ENCODE measurements at regions not wholly inside any gene's neighbourhood (a gene's known extent, or its start where the extent isn't known, plus 50 kb on each side); places are given as distances from the start of the nearest gene placed in this dataset.

GRCh38 chr10:125444790-125445189 lies 238.2 kb downstream of the TEX36 start:
- Histone ChIP-seq H3K9me2 (ENCODE audit: insufficient read depth) (no peaks in the 10 kb centered on the region), H3K9me3 (ENCODE audit: control insufficient read depth in 1 of 2, insufficient read depth in 1 of 2, low read depth in 1 of 2, low read length in 2 of 2) (no peaks in the 10 kb centered on the region), H4K20me1 (ENCODE audit: insufficient read depth) (no peaks in the 10 kb centered on the region), H3K4me2 (ENCODE audit: low read length) (no peak overlapping the region), H3K79me2 (ENCODE audit: insufficient read depth, low read length) (no peaks in the 10 kb centered on the region), H3K4me1 (ENCODE audit: control insufficient read depth in 1 of 2, insufficient read depth in 2 of 2, low read length in 2 of 2) (no peaks in the 10 kb centered on the region), H3K27me3 (ENCODE audit: insufficient read depth, low read length) (no peaks in the 10 kb centered on the region; the same call in 1 of the 2 replicates), H3K36me3 (ENCODE audit: control insufficient read depth in 1 of 2, insufficient read depth in 2 of 2, low read length in 2 of 2) (no peaks in the 10 kb centered on the region), H3K9ac (ENCODE audit: low read length) (no peak overlapping the region), H3K27ac (ENCODE audit: low read depth, low read length) (no peak overlapping the region), H3K4me3 (replicated peaks in 1 of 2; ENCODE audit: low read depth in 1 of 2, low read length in 2 of 2) (no peak overlapping the region), H2AFZ (ENCODE audit: low read depth, low read length, poor library complexity, severe bottlenecking) (no peak overlapping the region)
- RAD21 ChIA-PET (ENCODE audit: low non-redundant PET in 1 of 2, low total read pairs in 2 of 2, uncharacterized antibody in 2 of 2, unreplicated experiment in 2 of 2): no interaction called here
- BruUV-seq (replicated peaks): no TSS peak
- ATAC-seq (no peak), DNase-seq (ENCODE audit: low read depth, low spot score) (no peak)
- intact Hi-C loops (cut with micrococcal nuclease): no loop called here
- CTCF ChIA-PET: no interaction called here
- POLR2A ChIA-PET: no interaction called here
- no peak for TF ChIP-seq SP1 (IDR thresholded peaks at IDR 0.05; ENCODE audit: low read depth)

GRCh38 chr10:125442856-125443540 lies 240.0 kb downstream of the TEX36 start:
- ChIA-PET RAD21 (ENCODE audit: low non-redundant PET in 1 of 2, low total read pairs in 2 of 2, uncharacterized antibody in 2 of 2, unreplicated experiment in 2 of 2) (no interaction called here), POLR2A (no interaction called here), CTCF (no interaction called here)
- no peaks in the 10 kb centered on the region; the same call in 1 of the 2 replicates for H3K27me3 ChIP-seq (ENCODE audit: insufficient read depth, low read length)
- no peak overlapping the region for H2AFZ ChIP-seq (ENCODE audit: low read depth, low read length, poor library complexity, severe bottlenecking)
- H3K9ac ChIP-seq (ENCODE audit: low read length): no peak overlapping the region
- no peak overlapping the region for H3K27ac ChIP-seq (ENCODE audit: low read depth, low read length)
- H3K4me2 ChIP-seq (ENCODE audit: low read length): no peak overlapping the region
- no peaks in the 10 kb centered on the region for H4K20me1 ChIP-seq (ENCODE audit: insufficient read depth)
- DNase-seq (ENCODE audit: low read depth, low spot score) (no peak), ATAC-seq (no peak)
- H3K4me3 ChIP-seq (replicated peaks in 1 of 2; ENCODE audit: low read depth in 1 of 2, low read length in 2 of 2): no peak overlapping the region
- no peaks in the 10 kb centered on the region for H3K9me2 ChIP-seq (ENCODE audit: insufficient read depth)
- no peaks in the 10 kb centered on the region for H3K4me1 ChIP-seq (ENCODE audit: control insufficient read depth in 1 of 2, insufficient read depth in 2 of 2, low read length in 2 of 2)
- H3K9me3 ChIP-seq (ENCODE audit: control insufficient read depth in 1 of 2, insufficient read depth in 1 of 2, low read depth in 1 of 2, low read length in 2 of 2): no peaks in the 10 kb centered on the region
- H3K36me3 ChIP-seq (ENCODE audit: control insufficient read depth in 1 of 2, insufficient read depth in 2 of 2, low read length in 2 of 2): no peaks in the 10 kb centered on the region
- BruUV-seq (replicated peaks): no TSS peak
- no peaks in the 10 kb centered on the region for H3K79me2 ChIP-seq (ENCODE audit: insufficient read depth, low read length)
- intact Hi-C loops (cut with micrococcal nuclease): no loop called here
- TF ChIP-seq, protein P1, sequence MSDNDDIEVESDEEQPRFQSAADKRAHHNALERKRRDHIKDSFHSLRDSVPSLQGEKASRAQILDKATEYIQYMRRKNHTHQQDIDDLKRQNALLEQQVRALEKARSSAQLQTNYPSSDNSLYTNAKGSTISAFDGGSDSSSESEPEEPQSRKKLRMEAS (IDR thresholded peaks at IDR 0.05): no peak
- no peak for TF ChIP-seq CTCF (IDR thresholded peaks at IDR 0.05 in 2 of 3, conservative IDR thresholded peaks at IDR 0.05 in 1 of 3; ENCODE audit: borderline replicate concordance in 1 of 3, insufficient read depth in 1 of 3, low read depth in 2 of 3, low read length in 2 of 3)
- no peak for TF ChIP-seq REST (IDR thresholded peaks at IDR 0.05; ENCODE audit: low read depth)
- no peak for TF ChIP-seq POLR2AphosphoS5 (IDR thresholded peaks at IDR 0.05; ENCODE audit: low read depth, low read length)
- no peak for TF ChIP-seq FOSL1 (IDR thresholded peaks at IDR 0.05; ENCODE audit: low read depth)
- no peak for TF ChIP-seq SP1 (IDR thresholded peaks at IDR 0.05; ENCODE audit: low read depth)
- TF ChIP-seq SIN3A (IDR thresholded peaks at IDR 0.05; ENCODE audit: low read depth): no peak
- no peak for TF ChIP-seq SRF (IDR thresholded peaks at IDR 0.05; ENCODE audit: low read depth)
- TF ChIP-seq ATF3 (IDR thresholded peaks at IDR 0.05): no peak
- TF ChIP-seq EGR1 (IDR thresholded peaks at IDR 0.05; ENCODE audit: low read depth): no peak
- TF ChIP-seq YY1 (IDR thresholded peaks at IDR 0.05; ENCODE audit: extremely low read depth, insufficient replicate concordance, low read depth, low read length): no peak

Data from HCT116 (cell line).